ENCODE measurements at regions not wholly inside any gene's neighbourhood (a gene's known extent, or its start where the extent isn't known, plus 50 kb on each side); places are given as distances from the start of the nearest gene placed in this dataset.
A peak's percentile ranks its signal among the peaks of the same experiment; 100 is the strongest.
"Not testable (repeated sequence)": the region's sequence is repeated elsewhere in the genome, so short reads cannot be mapped to it uniquely, and the experiment has no call there.

DNA sequence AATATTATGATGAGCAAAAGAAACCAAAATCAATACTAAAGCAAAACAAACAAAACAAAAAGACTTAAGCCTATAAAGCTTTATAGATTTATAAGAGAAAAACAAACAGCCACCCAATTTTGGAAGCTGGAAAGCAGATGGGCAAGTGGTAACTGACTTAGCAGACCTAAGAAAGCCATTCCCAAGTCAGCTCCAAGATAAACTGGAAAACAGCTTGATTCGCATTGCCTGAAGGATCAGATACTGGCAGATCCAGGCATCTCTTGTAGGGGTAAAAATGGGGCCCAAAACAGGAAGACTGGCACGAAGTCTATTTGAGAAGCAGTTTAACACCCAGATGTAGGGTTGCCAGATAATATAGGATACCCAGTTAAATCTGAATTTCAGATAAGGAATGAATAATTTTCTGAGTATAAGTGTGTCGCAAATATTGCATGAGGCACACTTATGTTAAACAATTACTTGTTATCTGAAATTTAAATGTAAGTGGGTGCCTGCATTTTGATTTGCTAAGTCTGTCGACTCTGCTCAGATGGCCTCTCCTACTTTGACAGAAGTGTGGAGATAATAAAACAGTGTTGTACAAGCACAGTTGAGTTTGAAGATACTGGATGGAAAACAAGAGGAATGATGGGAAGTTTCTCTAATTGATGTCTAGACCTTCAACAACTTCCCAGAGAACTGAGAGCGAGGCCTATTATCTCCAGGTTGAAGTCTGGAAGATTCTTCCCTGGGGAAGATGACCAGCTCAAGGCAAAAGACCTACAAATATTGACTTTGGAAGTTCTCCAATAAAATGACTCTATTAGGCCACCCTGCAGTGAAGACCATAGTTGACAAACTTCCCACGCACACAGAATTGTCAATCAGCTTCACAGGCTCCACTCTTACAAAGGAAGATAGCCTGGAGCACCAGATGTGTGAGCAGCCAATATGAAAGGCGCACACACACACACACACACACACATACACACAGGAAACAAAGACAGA, 113.4 kb downstream of the FAM50B start:
- DNase-seq (ENCODE audit: low read depth), result no peak

DNA sequence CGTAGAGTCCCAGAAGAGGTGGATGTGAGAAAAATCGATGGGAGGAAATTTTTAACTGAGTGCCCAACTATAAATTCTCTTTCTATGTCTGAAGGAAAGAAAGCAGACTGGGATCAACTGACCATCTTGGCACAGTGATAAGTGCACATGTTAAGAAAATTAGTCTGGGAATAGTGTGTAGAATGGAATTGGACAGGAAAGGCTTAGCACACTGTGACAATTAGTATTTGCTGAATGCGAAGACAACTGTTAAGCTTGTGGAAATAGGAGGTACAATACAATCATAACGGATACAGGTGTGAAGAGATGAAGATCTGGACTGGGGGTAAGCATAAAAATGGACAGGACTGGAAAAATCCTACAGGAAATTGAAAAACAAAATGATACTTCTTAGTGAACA, 114.3 kb downstream of the FAM50B start:
- DNase-seq (ENCODE audit: low read depth), result no peak

DNA sequence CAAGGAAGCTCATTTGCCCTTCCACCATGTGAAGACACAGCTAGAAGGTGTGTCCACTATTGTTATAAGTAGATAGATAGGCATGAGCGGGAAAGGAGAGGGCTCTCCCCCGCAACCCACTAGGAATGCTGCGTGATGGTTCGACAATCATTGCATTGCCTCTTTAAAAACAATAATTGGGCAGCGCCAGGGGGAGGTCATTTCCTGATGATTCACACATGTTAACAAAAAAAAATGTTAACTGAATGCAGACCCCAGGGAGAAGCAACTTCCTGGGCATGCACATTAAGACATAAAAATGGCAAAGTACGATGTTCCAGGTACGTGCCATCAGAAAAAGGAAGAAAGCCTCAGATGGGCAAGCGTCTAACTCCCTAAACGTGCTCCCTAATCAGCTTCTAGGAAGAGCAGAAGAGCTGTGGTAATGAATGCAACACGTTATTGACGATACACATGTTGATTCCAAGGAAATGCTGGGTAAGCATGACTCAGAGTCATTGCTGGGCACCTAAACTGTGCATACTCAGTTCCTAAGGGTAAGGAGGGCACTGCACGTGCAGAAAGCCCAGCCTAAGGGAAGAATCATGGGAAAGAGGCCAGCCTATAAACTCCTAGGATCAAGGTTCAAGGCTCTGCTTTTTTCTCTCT, 113.7 kb downstream of the FAM217A start:
- peak; percentile 69 for DNase-seq (ENCODE audit: low read depth)

DNA sequence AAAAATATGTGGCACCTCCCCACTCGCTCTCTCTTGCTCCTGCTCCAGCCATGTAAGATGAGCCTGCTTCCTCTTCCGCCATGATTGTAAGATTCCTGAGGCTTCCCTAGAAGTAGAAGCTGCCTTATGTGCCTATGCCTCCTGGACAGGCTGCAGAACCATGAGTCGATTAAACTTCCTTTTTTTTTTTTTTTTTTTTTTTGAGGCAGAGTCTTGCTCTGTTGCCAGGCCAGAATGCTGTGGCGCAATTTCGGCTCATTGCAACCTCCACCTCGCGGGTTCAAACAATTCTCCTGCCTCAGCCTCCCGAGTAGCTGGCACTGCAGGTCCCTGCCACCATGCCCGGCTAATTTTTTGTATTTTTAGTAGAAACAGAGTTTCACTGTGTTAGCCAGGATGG, 112.5 kb downstream of the FAM217A start:
- no peak for DNase-seq (ENCODE audit: low read depth)

DNA sequence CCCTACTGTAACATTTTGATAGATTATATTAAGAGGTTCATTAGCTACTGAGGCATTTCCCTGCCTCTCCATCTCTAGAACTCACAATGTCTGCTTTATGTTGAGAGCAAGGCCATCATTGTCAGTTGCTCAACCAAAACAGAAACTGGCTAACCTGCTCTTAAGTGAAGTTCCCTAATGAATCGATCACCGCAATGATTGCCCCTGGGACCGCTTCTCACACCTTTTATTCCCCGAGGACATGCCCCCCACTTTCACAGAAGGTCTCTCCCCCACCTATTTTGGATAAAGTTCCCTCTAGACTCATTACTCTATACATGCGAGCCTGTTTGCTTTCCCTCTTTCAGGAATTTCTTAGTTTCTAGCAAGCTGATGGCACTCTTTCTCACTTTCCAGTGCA, 108.8 kb downstream of the FAM217A start:
- no peak for DNase-seq (ENCODE audit: low read depth)

DNA sequence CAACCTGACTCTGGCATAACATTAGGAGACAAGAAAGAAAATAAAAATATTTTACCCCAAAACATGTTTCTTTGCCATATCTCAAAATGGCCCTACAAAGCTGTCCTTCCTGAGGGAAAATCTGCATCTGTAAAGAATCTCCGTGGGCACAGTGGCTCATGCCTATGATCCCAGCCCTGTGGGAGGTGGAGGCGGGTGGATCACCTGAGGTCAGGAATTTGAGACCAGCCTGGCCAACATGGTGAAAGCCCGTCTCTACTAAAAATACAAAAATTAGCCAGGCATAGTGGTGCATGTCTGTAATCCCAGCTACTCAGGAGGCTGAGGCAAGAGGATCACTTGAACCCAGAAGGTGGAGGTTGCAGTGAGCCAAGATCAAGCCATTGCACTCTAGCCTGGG, 105.8 kb downstream of the FAM217A start:
- not testable (repeated sequence) for DNase-seq (ENCODE audit: low read depth)

DNA sequence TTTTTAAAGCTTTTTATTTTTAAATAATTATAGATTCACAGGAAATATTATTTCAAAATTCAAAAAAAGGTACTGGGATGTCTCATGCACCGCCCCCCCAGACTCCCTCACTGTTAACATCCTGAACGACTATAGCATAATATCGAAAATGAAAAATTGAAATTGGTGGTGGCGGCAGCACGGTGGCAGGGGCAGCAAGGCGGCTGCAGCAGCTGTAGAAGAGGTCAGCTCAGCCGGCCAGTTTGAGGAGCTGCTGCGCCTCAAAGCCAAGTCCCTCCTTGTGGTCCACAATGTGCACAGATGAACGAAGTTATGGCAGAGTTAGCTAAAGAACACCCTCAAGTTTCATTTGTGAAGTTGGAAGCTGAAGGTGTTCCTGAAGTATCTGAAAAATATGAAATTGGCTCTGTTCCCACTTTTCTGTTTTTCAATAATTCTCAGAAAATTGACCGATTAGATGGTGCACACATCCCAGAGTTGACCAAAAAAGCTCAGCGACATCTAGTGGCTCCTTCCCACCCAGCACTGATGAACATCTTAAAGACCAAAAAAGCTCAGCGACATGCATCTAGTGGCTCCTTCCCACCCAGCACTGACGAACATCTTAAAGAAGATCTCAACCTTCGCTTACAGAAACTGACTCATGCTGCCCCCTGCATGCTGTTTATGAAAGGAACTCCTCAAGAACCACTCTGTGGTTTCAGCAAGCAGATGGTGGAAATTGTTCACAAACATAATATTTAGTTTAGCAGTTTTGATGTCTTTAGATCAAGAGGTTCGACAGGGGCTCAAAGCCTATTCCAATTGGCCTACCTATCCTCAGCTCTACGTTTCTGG, 100.8 kb downstream of the FAM217A start:
- DNase-seq (ENCODE audit: low read depth), result peak; percentile 92

DNA sequence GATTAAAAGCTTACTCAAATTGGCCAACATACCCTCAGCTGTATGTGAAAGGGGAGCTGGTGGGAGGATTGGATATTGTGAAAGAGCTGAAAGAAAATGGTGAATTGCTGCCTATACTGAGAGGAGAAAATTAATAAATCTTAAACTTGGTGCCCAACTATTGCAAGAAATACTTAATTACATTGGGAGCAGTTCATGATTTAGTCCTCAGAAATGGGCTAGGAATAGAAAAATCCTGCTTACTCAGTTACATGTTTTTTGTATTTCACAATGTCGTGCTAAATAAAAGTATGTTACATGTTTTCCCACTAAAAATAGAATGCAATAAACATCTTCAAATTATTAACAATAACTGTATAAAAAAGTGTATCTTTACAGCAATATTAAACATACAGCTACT, 100.0 kb downstream of the FAM217A start:
- DNase-seq (ENCODE audit: low read depth), result peak; percentile 60

DNA sequence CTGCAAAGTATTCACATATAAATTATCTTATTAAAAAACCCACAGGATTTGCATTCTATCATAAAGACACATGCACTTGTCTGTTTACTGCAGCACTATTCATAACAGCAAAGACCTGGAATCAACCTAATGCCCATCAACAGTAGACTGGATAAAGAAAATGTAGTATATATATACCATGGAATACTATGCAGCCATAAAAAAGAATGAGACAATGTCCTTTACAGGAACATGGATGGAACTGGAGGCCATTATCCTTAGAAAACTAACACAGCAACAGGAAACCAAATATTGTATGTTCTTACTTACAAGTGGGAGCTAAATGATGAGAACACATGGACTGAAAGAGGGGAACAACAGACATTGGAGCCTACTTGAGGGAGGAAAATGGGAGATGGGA, 97.0 kb downstream of the FAM217A start:
- no peak for DNase-seq (ENCODE audit: low read depth)

DNA sequence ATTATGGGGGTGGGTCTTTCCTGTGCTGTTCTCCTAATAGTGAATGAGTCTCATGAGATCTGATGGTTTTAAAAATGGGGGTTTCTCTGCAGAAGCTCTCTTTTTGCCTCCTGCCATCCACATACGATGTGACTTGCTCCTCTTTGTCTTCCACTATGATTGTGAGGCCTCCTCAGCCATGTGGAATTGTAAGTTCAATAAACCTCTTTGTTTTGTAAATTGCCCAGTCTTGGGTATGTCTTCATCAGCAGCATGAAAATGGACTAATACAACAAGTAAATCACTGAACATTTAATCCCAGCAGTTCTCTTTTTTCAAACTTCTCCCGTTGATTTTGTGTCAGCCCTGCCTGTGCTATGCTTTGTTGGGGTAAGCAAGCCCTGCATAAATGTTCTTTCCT, 95.2 kb downstream of the FAM217A start:
- DNase-seq (ENCODE audit: low read depth), result no peak

DNA sequence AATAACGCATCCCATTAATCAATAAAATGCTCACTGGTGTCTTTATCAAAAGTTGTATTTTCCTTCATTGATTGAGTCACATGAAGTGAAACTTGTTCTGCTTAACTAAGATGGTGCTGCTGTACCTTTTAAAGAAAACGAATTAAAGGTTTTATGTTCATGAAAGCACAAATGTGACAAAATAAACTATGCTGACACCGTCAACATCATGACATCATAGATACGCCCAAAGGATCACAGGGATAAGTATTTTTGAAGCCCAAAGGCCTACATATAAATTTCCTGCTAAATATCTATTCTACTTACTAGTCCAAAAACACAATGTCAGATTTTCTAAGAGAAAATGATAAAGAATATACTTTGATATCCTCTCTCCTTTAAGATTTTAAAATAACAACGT, 94.4 kb downstream of the FAM217A start:
- no peak for DNase-seq (ENCODE audit: low read depth)

DNA sequence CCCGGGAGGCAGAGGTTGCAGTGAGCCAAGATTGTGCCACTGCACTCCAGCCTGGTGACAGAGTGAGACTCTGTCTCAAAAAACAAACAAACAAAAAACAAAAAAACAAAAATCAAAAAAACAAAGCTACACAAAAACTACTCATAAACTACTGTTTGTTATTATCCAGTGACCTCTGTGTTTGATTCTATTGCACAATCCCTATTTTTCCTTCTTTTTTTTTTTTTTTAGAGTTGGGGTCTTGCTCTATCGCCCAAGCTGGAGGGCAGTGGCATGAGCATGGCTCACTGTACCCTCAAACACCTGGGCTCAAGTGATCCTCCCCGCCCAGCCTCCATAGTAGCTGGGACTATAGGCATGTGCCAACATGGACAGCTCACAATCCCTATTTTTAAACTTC, 92.7 kb downstream of the FAM217A start:
- no peak for DNase-seq (ENCODE audit: low read depth)

DNA sequence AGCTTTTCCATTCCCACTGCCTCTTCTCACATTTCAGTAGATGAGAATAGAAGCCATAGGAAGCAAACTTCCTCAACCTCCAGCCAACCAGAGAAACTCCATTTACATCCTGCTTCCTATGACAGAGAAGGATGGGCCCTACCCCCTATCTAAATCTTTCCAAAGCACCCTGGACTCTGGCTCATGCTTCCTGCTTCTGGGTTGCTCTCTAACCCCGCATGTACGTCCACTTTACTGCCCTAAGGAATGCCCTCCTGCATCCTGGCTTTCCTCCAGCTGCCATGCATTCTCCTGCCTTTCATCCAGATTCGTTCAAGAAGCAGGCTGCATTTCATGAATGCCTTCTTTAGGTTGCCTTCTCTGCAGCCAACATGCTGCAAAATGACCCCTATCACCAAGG, 91.9 kb downstream of the FAM217A start:
- DNase-seq (ENCODE audit: low read depth), result peak; percentile 51

DNA sequence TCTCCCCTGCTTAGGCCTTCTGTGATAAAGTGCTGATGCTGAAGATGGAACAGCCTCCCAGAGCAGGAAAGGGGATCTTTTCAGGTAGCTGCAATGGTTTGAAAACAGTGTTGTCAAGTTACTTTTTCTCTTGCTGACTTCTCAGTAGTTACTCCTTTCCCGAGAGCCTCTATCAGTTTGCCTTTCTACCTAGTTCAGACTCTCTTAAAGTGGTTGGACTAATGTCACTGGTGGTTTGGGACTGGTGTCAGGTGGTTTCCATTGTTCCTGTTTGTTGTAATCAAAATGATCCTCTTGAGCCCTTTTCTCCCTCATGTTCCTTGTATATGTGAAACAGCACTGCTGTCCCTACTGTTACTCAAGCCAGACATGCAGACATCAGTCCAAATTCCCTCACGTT, 91.4 kb downstream of the FAM217A start:
- no peak for DNase-seq (ENCODE audit: low read depth)

DNA sequence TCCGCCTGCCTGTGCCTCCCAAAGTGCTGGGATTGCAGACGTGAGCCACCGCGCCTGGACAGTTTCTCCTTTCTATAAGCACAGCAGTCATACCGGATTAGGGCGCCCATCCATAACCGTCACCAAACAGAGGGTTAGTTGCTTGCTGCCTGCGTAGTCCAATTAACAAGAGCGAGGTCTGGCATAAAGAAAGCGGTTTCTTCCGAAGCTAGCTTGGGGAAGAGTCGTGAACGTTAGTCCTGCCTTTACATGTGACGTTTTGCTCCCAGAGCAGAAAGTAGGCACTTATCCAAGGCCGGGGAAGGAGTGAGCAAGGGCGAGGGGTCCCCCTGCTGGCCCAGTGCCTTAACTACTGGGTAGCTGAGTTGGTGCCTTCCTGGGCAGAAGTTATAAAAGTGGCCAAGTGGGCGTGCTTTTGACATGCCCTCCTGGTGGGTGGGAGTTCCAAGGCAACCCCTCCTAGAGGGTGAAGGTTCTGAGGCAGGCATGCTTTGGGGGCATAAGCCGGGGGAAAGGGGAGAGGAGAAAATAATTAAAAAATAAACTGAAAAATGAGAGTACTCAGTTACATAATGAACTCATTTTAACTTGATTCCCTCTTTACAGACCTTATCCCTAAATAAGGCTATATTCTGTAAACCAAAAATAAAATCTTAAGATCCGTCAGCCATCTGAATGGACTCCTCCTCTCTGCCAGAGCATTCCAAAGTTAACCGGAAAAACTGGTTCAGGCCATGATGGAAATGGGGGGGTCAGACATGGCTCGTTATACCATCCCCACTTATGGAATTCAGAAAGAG, 88.0 kb downstream of the FAM217A start:
- DNase-seq (ENCODE audit: low read depth), result peak; percentile 88

DNA sequence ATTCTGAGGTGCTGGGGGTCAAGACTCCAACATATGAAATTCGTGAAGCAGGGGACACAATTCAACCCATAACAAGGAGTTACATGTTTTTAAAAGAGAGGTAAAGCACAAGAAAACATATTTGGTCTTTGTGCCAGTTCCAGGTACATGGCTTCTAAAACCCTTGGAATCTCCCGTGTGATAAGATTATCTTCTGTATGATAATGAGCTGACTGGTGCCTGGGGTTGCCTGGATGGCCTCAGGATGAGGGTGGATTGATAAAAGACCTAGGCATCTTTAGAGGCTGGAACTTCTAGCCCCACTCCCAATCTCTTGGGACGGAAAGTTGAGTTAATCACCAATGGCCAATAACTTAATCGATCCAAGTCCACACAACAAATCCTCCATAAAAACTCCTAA, 87.0 kb downstream of the FAM217A start:
- no peak for DNase-seq (ENCODE audit: low read depth)

DNA sequence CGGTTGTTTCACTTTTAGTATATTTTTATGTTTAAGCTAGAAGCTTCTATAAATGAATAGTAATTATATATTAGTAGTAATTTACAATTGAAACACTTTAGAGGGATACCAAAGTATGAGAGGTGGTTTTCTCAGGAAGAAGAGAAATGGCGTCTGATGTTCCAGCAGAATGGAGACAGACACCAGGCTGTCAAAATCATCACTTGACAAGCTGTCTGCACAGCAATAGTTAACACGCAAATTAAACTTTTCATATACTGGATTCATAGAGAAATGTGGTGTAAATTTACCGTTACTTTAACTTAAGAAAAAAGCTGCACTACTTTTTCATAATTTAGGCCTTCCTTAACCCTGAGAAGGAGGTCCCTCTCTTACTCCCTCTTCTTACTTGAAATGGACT, 82.6 kb downstream of the FAM217A start:
- DNase-seq (ENCODE audit: low read depth), result no peak

DNA sequence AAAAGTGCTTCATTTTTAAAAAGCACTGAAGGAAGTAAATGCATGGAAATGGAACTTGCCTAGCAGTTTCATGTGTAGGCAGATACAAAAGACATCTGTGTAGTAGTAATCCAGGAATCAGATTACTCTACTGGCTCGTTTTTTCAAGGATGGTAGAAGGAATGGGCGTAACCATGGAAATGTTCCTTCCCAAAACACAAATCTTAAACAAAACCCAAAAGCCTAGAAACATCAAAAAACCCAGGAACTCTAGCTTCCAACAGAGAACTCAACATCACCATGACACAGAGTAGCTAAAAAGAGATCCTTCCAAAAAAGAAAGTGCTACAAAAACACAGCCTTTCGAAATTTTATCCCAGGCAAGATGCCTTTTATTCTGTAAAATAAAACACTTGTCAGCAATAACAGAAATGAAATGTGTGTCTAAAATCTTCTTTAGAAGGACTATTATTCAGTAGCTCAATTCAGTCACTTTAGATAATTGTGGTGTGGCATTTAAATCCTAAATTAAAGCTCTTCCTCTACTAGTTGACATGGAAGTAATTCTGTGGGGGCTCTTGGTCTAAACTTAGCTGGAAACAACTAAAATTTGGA, 81.7 kb downstream of the FAM217A start:
- DNase-seq (ENCODE audit: low read depth), result peak; percentile 82

DNA sequence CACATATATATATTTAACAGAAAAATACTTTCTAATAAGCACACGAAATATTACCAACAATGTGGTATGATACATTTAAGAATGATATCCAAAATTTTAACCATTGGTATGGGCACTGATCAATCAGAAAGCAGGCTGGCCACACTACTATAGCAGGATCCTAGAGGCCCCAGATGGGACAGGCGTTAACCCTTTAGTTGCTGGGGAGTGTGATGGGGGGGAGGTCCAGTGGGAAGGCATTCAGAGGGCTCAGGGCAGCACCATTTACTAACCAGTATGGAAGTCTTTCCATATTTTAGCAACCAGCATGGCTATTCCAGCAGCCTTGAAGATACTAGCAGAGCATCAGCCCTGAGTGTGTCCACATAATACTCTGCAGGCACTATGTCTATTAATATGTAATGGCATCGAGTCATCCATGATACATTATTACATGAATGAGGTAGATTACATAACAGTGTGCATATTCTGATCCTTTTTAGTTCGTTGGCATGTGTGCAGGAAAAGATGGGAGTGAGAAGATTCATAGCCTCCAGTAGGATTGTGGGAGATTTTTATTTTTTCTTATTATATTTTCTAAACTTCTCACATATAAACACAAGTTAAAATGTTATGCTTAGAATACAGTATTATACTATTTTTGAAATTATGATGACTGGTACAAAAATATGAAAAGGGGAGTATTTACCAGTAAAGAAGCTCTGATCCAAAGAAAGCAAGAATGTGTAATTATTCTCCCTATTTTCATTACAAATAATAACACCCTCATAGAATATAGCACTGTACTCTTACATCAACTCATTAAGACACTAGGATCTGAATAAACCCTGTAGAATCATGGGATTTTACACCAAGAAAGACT, 78.9 kb downstream of the FAM217A start:
- DNase-seq (ENCODE audit: low read depth), result no peak

DNA sequence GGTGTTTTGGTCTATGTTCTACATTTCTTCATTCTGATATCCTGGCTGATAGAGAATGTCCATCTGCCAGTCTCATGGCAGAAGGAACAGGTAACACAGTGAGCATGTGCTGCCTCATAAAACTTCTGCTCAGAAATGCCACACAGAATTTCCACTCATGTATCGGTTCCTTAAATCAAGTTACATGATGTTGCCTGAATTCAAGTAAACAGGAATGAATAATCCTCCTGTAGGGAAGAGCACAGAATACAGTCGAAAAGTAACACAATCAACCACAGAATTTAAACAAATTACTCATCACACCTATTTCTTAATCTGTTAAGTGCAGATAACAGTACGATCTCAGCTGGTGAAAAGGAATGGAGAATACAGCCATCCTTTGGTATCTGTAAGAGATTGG, 74.7 kb downstream of the FAM217A start:
- no peak for DNase-seq (ENCODE audit: low read depth)
